GM19193 (cell line): ENCODE measurements at regions not wholly inside any gene's neighbourhood (a gene's known extent, or its start where the extent isn't known, plus 50 kb on each side); places are given as distances from the start of the nearest gene placed in this dataset.

Experiments
- POLR2A ChIP-seq: IDR thresholded peaks from 4 replicates; pipeline ENCODE4 v1.6.1; 2011; ENCODE audit not compliant: insufficient read depth, insufficient read length; ENCODE audit errors: extremely low read depth

GRCh38 chrX:39550795-39551361 lies 546.9 kb downstream of the BCOR start:
- no peak for TF ChIP-seq POLR2A

- no peak for TF ChIP-seq POLR2A
Observed at GRCh38 chrX:39551762-39552161, 546.0 kb downstream of the BCOR start.

- no peak for TF ChIP-seq POLR2A
Observed at GRCh38 chrX:39555431-39555830, 542.3 kb downstream of the BCOR start.

- TF ChIP-seq POLR2A = no peak
Observed at GRCh38 chrX:39556056-39556455, 541.7 kb downstream of the BCOR start.

- TF ChIP-seq POLR2A = no peak
Observed at GRCh38 chrX:39559229-39559628, 538.5 kb downstream of the BCOR start.

- no peak for TF ChIP-seq POLR2A
Observed at GRCh38 chrX:39560271-39560670, 537.5 kb downstream of the BCOR start.

- no peak for TF ChIP-seq POLR2A
Observed at GRCh38 chrX:39563178-39563577, 534.6 kb downstream of the BCOR start.

- TF ChIP-seq POLR2A = no peak
Observed at GRCh38 chrX:39564751-39565150, 533.0 kb downstream of the BCOR start.

GRCh38 chrX:39574178-39574577 lies 523.6 kb downstream of the BCOR start:
- TF ChIP-seq POLR2A = no peak

GRCh38 chrX:39576041-39576872 lies 521.5 kb downstream of the BCOR start:
- no peak for TF ChIP-seq POLR2A

GRCh38 chrX:39577206-39577984 lies 520.4 kb downstream of the BCOR start:
- no peak for TF ChIP-seq POLR2A

GRCh38 chrX:39577985-39578869 lies 519.5 kb downstream of the BCOR start:
- TF ChIP-seq POLR2A = no peak

- no peak for TF ChIP-seq POLR2A
Observed at GRCh38 chrX:39580043-39580442, 517.7 kb downstream of the BCOR start.

GRCh38 chrX:39581411-39581810 lies 516.3 kb downstream of the BCOR start:
- TF ChIP-seq POLR2A = no peak

GRCh38 chrX:39582091-39582490 lies 515.7 kb downstream of the BCOR start:
- no peak for TF ChIP-seq POLR2A
